ENCODE measurements at regions not wholly inside any gene's neighbourhood (a gene's known extent, or its start where the extent isn't known, plus 50 kb on each side); places are given as distances from the start of the nearest gene placed in this dataset.
A peak's percentile ranks its signal among the peaks of the same experiment; 100 is the strongest.

GRCh38 chr4:144302704-144303536 is 162.4 kb upstream of the GYPA start:
- no peak for DNase-seq (ENCODE audit: low spot score)

GRCh38 chr4:144304025-144304424 is 163.5 kb upstream of the GYPA start:
- no peak for DNase-seq (ENCODE audit: low spot score)

DNA sequence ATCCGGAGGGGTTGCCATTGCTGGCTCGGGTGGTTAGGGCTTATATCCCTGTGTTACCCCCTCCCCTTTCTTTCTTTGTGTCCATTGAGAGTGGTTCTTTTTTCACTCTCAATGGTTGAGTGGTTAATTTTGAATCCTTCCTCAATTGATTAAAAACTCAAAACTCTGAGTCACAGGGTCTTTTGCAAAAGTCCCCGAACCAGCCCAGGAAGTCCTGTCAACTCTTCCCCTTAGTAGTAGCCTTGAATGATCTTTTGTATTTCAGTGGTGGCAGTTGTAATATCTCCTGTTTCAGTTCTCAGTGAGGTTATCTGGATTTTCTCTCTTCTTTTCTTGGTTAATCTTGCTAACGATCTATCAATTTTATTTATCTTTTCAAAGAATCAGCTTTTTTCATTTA is 170.0 kb upstream of the GYPA start:
- DNase-seq (ENCODE audit: low spot score), result no peak

DNA sequence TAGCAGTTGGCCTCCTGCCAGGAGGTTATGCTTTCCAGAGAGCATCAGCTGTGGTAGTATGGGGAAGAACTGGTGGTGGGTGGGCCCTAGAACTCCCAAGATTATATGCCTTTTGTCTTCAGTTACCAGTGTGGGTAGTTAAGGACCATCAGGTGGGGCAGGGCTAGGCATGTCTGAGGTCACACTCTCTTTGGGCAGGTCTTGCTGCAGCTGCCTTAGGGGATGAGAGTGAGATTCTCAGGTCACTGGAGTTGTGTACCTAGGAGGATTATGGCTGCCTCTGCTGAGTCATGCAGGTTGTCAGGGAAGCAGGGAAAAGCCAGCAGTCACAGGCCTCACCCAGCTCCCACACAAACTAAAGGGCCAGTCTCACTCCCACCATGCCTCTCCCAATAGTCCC is 172.9 kb upstream of the GYPA start:
- no peak for DNase-seq (ENCODE audit: low spot score)

GRCh38 chr4:144316869-144317268 is 176.4 kb upstream of the GYPA start:
- DNase-seq (ENCODE audit: low spot score), result no peak

DNA sequence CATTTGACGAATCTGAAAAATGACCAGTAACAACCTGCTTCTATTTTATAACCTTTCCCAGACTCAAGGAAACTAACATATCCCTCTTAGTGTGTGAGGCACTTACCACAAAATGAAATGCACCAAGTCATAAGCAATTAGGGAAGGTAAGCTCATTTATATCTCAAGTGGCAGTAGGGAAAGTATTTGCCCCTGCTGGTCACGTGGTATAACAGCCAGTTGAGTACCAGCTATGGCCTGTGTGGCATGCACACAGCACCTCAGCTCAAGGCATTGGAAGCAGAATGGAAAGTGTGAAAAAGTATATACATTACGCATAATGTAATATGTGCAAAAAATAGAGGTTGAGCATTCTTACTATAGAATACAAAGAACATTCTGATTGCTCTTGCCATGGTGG is 178.3 kb upstream of the GYPA start:
- DNase-seq (ENCODE audit: low spot score), result no peak

DNA sequence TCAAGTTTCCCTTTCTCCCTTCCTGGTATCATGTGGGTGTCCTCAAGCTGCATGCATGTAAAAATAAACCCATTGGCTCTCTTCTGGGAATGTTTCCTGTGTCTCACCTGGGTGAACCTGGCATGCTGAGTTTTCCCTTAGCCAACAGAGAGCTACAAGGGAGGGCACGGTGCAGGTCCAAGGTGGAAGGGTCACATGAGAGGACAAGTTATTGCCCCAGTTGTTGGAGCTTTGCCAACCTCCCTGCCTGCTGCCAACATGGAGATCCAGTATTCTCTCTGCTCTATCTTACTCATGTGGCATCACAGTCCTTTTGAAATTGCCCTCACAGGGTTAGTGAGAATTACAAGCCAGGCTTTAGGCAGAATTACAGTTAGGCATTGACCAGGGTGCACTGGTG is 196.1 kb upstream of the GYPA start:
- DNase-seq (ENCODE audit: low spot score), result no peak

DNA sequence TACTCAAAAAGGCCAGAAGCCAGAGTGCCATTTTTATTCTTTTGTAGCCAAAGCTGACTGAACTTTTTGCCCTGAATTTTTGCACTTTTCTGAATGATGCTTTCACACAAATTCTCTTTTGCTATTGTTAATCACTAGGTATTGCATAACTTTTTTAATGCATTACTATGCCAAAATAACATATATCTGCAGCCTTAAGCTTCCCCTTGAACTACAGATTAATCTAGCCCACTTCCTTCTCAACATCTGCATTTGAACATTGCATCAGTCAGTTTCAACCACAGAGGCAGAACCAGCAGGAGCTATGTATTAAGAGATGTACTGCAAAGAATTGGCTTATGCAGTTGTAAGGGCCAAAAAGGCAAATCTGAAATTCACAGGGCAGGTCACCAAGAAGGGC is 197.6 kb upstream of the GYPA start:
- DNase-seq (ENCODE audit: low spot score), result no peak

DNA sequence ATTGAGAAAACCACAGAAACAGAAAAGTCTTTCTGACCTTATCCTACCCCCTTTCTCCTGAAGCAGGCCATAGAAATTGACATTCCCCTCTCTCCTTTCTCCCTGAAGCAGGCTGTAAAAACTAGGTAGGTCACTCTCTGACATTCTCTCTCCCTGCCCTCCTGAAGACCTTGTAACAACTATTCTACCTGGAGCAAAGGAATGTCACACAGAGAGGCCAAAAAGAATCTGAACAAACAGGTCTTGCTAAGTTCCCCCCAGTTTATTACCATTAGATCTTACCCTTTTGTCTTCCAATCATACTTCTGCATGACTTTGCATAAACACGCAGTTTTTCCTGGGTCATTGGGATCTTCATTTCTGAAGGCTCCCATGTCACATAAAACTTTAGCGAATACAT is 198.3 kb upstream of the GYPA start:
- DNase-seq (ENCODE audit: low spot score), result no peak

- no peak for DNase-seq (ENCODE audit: low spot score)
These were observed 200.4 kb upstream of the GYPA start for GRCh38 chr4:144340931-144341330.

GRCh38 chr4:144342949-144343760 is 202.6 kb upstream of the GYPA start:
- DNase-seq (ENCODE audit: low spot score), result no peak

DNA sequence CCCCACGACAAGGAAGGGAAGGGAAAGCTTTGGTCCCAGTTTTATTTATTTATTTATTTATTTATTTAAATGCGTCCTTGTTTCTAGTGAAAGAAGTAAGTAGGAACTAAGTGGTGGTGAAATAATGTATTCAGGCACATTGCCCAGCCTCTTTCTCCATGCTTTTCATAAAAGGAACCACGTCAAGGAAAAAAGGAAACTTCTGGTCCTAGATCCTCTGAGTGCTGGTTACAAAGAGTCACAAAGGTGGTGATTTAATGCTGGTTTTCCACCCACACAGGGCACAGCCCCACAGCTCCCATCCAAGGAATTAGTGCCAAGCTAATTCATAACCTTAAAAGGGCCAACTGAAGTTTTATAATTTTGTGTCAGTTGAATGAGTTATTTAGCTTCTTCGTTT is 206.6 kb upstream of the GYPA start:
- DNase-seq (ENCODE audit: low spot score), result no peak

GRCh38 chr4:144350706-144351105 is 210.2 kb upstream of the GYPA start:
- no peak for DNase-seq (ENCODE audit: low spot score)

- DNase-seq (ENCODE audit: low spot score), result no peak
These were observed 210.8 kb upstream of the GYPA start for GRCh38 chr4:144351306-144351705.

GRCh38 chr4:144353292-144353691 is 212.8 kb upstream of the GYPA start:
- no peak for DNase-seq (ENCODE audit: low spot score)

DNA sequence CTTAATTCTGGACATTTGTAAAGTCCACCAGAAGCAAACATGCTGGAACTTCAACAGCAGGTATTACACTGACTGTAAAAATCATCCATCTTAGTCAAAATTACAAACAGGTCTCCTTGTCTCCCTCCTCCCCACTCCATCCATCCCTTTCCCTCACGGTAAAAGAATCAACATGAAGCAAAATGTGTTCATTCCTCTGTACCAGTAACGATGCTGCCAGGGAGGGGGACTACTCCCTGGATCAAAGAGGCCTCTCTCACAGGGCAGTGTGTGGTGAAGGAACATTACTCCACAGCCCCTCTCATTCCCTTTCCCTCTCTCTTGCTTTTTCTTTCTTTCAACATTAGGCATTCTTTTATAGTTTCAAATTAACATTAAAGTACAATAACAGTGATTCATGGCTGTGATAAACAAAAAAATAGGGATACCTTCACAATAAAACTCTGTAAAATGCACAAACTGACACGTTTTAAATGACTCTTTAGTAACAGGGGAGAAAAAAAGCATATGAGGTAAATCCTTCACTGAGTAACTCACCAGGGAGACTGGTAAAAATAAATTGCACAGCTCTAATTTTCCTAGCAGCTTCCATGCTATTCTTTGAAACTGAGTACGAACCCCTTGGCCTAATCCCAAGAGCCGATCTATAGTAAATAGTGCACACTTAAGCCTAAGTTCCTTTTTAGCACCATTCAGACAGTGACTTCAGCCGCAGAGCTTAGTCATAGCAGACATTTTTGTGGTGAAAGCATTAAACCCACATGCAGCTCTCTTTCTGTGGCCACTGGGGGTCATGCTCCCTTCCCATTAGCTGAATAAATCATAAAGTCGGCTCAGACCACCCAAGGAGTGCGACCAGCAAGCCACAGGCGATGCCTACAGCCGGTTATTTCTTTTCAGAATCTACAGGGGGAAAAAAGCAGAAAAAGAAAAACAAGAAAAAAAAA is 215.6 kb upstream of the GYPA start:
- peak; percentile 69 for DNase-seq (ENCODE audit: low spot score)

DNA sequence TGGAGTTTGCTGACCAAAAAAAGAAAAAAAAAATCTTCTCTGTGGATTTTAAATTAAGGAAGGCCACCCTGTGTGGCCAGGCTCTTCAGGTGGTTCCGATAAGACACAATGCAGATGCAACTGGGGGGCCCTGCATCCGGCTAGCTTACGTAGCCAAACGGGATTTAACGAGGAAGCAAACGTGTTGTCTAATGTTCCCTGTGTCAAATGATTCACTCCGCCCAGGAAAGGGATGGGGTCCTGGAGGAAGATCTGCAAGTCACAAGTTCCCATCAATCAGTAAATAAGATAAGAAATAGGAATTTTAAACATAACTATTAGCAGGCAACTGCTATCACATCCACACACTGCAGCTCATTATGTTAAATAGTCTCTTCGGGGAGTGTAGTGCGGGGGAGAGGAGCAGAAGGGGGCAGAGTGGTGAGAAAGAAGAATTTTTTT is 216.4 kb upstream of the GYPA start:
- DNase-seq (ENCODE audit: low spot score), result no peak

DNA sequence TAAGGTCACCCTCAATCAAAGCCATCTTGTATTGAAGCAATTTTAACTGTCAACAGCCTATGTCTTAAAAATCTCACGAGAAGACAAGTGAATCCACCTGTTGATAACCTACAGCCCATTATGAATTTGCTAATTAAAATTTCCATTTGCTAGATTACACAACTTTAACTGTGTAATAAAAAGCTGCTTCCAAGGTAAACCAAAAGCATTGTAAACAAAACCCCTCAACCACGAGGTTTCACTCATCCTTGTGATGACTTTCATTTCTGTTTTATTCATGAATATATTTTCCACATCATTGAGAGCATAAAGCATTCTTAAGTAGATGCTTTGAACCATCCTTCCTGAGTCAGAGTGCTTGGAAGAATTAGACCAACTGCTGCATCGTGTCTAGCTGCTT is 217.5 kb upstream of the GYPA start:
- no peak for DNase-seq (ENCODE audit: low spot score)

- DNase-seq (ENCODE audit: low spot score), result no peak
These were observed 219.8 kb upstream of the GYPA start for GRCh38 chr4:144360146-144360793.

DNA sequence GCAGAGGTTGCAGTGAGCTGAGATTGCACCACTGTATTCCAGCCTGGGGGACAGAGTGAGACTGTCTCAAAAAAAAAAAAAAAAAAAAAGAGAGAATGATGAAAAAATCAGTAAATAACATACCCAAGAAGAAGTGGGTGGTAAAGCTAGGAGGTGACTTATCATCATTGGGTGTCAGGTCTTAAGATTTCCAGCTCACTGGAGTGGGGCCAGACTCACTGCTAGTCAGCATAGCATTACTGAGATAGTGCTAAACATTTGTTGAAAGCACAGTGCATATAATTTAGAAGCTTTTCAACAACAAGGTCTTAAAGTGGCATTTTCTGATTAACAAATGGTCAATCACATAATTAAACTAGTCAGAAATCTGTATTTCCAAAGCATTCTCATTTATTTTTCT is 221.8 kb upstream of the GYPA start:
- DNase-seq (ENCODE audit: low spot score), result no peak

- no peak for DNase-seq (ENCODE audit: low spot score)
These were observed 223.4 kb upstream of the GYPA start for GRCh38 chr4:144363890-144364289.

- no peak for DNase-seq (ENCODE audit: low spot score)
These were observed 225.9 kb upstream of the GYPA start for GRCh38 chr4:144366425-144366824.
